GM18508 (cell line): ENCODE measurements at regions not wholly inside any gene's neighbourhood (a gene's known extent, or its start where the extent isn't known, plus 50 kb on each side); places are given as distances from the start of the nearest gene placed in this dataset.
"Not testable (repeated sequence)": the region's sequence is repeated elsewhere in the genome, so short reads cannot be mapped to it uniquely, and the experiment has no call there.

ENCODE experiments used
- ATAC-seq: cut with Tn5 transposase; IDR thresholded peaks from one replicate; pipeline ENCODE4 v1.9.1; 2021; ENCODE audit warnings: moderate number of reproducible peaks; ENCODE audit not compliant: insufficient read depth, unreplicated experiment

GRCh38 chr3:152656214-152656971, 178.5 kb upstream of the P2RY1 start:
- no peak for ATAC-seq

GRCh38 chr3:152656972-152657355, 178.0 kb upstream of the P2RY1 start:
- ATAC-seq, result no peak

GRCh38 chr3:152658977-152659720, 175.8 kb upstream of the P2RY1 start:
- no peak for ATAC-seq

GRCh38 chr3:152662157-152662556, 172.8 kb upstream of the P2RY1 start:
- ATAC-seq, result no peak

GRCh38 chr3:152664766-152665165, 170.2 kb upstream of the P2RY1 start:
- ATAC-seq, result no peak

- no peak for ATAC-seq
Measured at GRCh38 chr3:152667267-152667666, 167.7 kb upstream of the P2RY1 start.

GRCh38 chr3:152669560-152669959, 165.4 kb upstream of the P2RY1 start:
- ATAC-seq, result no peak

GRCh38 chr3:152671446-152672319, 163.2 kb upstream of the P2RY1 start:
- no peak for ATAC-seq

GRCh38 chr3:152672320-152672649, 162.6 kb upstream of the P2RY1 start:
- ATAC-seq, result no peak

- no peak for ATAC-seq
Measured at GRCh38 chr3:152676810-152677379, 158.0 kb upstream of the P2RY1 start.

GRCh38 chr3:152677491-152677890, 157.4 kb upstream of the P2RY1 start:
- ATAC-seq, result no peak

GRCh38 chr3:152682477-152682876, 152.5 kb upstream of the P2RY1 start:
- no peak for ATAC-seq

- no peak for ATAC-seq
Measured at GRCh38 chr3:152683521-152683999, 151.4 kb upstream of the P2RY1 start.

GRCh38 chr3:152684279-152684678, 150.7 kb upstream of the P2RY1 start:
- no peak for ATAC-seq

GRCh38 chr3:152688313-152688712, 146.6 kb upstream of the P2RY1 start:
- ATAC-seq, result no peak

GRCh38 chr3:152692326-152692725, 142.6 kb upstream of the P2RY1 start:
- ATAC-seq, result not testable (repeated sequence)

GRCh38 chr3:152693521-152694250, 141.2 kb upstream of the P2RY1 start:
- not testable (repeated sequence) for ATAC-seq

- no peak for ATAC-seq
Measured at GRCh38 chr3:152695840-152696239, 139.1 kb upstream of the P2RY1 start.

GRCh38 chr3:152696962-152697361, 138.0 kb upstream of the P2RY1 start:
- ATAC-seq, result no peak
